Osteocyte (in vitro differentiated cells): ENCODE measurements at regions not wholly inside any gene's neighbourhood (a gene's known extent, or its start where the extent isn't known, plus 50 kb on each side); places are given as distances from the start of the nearest gene placed in this dataset.

Source experiments
- DNase-seq: peaks from one replicate; pipeline ENCODE4 v3.0.0; 2021; ENCODE audit warnings: mixed read lengths; ENCODE audit not compliant: unreplicated experiment; ENCODE audit errors: extremely low spot score
- H3K27ac Mint-ChIP-seq: one replicate; pipeline ENCODE4 v1.8.0; 2021; ENCODE audit warnings: mild to moderate bottlenecking, mixed read lengths; ENCODE audit not compliant: unreplicated experiment
- H3K27me3 Mint-ChIP-seq: one replicate; pipeline ENCODE4 v1.8.0; 2021; ENCODE audit warnings: mixed read lengths; ENCODE audit not compliant: unreplicated experiment
- H3K36me3 Mint-ChIP-seq: one replicate; pipeline ENCODE4 v1.8.0; 2021; ENCODE audit warnings: mixed read lengths; ENCODE audit not compliant: unreplicated experiment
- H3K4me1 Mint-ChIP-seq: one replicate; pipeline ENCODE4 v1.8.0; 2021; ENCODE audit warnings: mixed read lengths; ENCODE audit not compliant: unreplicated experiment
- H3K4me3 Mint-ChIP-seq: one replicate; pipeline ENCODE4 v1.8.0; 2021; ENCODE audit warnings: mild to moderate bottlenecking, moderate library complexity, mixed read lengths; ENCODE audit not compliant: unreplicated experiment
- H3K9me3 Mint-ChIP-seq: one replicate; pipeline ENCODE4 v1.8.0; 2021; ENCODE audit warnings: mixed read lengths; ENCODE audit not compliant: unreplicated experiment
- TF ChIP-seq, protein P1 (sequence below): fragments of 200-600 bp; sonication (generic); IDR thresholded peaks from 2 replicates; pipeline ENCODE4 v1.5.0; 2021; ENCODE audit warnings: antibody characterized with exemption, mild to moderate bottlenecking, moderate library complexity

DNA sequence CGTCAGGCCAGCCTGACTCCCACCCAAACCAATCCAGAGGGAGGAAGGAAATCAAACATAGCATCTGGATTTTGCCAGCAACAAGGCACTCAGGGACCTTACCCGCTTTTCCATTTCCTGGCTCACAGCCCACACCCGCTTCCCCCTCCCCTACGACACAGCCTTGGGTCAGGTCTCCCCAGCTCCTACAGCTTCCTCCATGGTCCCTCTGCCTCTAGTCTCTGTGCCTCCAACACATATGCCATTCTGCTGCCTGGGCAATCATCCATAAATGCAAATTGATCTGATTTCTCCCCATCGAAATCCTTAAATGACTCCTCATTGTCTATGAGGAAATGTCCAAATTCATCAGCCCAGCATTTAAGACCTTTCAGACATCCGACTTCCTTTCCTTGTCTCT is 53.2 kb upstream of the CUX1 start:
- Mint-ChIP-seq H3K36me3 (no peaks in the 10 kb centered on the region), H3K27me3 (peaks cover 2% of the 10 kb centered on the region), H3K4me1 (no peaks in the 10 kb centered on the region), H3K9me3 (no peaks in the 10 kb centered on the region), H3K27ac (no peak overlapping the region), H3K4me3 (no peak overlapping the region)
- DNase-seq = no peak
- TF ChIP-seq, protein P1, sequence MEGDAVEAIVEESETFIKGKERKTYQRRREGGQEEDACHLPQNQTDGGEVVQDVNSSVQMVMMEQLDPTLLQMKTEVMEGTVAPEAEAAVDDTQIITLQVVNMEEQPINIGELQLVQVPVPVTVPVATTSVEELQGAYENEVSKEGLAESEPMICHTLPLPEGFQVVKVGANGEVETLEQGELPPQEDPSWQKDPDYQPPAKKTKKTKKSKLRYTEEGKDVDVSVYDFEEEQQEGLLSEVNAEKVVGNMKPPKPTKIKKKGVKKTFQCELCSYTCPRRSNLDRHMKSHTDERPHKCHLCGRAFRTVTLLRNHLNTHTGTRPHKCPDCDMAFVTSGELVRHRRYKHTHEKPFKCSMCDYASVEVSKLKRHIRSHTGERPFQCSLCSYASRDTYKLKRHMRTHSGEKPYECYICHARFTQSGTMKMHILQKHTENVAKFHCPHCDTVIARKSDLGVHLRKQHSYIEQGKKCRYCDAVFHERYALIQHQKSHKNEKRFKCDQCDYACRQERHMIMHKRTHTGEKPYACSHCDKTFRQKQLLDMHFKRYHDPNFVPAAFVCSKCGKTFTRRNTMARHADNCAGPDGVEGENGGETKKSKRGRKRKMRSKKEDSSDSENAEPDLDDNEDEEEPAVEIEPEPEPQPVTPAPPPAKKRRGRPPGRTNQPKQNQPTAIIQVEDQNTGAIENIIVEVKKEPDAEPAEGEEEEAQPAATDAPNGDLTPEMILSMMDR = no peak

DNA sequence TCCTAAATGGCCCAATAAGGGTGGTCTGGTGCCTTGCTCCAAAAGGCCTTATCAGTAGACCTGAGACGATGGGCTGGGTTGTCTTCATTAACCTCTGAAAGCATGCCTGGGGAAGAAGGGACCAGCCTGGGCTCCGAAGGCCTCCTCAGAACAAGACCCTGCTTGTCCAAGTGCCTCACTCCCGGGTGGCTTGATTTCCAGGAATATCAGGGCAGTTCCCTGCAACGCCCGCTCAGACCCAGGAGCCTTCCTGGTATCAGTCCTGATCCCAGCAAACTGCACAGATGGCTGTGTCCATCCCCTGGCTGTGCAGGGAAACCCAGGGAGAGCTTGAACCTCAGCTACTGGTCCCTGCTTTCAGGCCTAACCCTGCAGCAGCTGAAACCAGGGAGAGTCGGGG is 49.9 kb upstream of the CUX1 start:
- Mint-ChIP-seq H3K9me3 (no peaks in the 10 kb centered on the region), H3K36me3 (no peaks in the 10 kb centered on the region), H3K27ac (no peak overlapping the region), H3K4me3 (no peak overlapping the region), H3K27me3 (peaks cover 20% of the 10 kb centered on the region), H3K4me1 (no peaks in the 10 kb centered on the region)
- TF ChIP-seq, protein P1 = no peak
- no peak for DNase-seq
